ENCODE measurements at regions not wholly inside any gene's neighbourhood (a gene's known extent, or its start where the extent isn't known, plus 50 kb on each side); places are given as distances from the start of the nearest gene placed in this dataset.

DNA sequence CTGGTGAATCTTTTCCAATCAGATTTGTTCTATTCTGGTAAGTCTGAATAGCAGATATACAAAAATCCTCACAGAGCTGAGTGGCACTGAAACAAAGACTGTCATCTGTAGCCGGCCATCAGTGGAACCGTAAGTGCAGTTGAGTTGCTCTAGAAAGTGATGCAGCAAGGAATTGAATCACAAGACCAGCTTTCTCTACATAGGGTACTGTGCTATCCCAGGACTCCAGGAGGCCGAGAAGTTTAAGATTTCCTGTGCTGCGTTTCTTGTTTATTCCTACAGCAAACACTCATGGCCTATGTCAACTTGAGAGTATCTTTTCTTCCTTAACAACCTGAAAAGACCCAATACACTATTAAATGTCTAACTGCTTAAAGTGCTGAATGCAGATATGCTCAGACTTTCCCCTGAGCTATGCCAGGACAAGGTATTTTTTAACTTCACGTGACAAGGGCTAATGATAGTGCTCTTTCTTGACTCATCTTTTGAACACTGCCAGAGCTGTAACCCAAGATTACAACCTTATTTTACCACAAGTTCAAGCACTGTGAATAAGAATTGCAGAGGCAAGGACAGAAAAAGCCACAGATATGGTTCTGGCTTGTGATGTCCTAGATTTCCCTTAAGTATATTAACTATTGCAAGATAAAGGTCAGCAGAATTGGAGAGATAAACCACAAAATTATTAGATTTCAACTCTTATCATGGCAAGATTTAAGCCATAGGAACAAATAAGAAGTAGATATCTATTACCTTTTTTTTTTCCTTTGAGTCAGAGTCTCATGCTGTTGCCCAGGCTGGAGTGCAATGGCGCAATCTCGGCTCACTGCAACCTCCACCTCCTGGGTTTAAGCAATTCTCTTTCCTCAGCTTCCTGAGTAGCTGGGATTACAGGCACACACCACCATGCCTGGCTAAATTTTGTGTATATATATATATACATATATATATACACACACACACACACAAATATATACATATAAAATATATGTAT, 71.6 kb downstream of the GJA1 start:
- TF ChIP-seq POLR2A (IDR thresholded peaks at IDR 0.05) (no peak), CTCF (IDR thresholded peaks at IDR 0.05) (no peak)

Measured in heart left ventricle (tissue), 13 donors.